LHCN-M2 (cell line): ENCODE measurements at regions not wholly inside any gene's neighbourhood (a gene's known extent, or its start where the extent isn't known, plus 50 kb on each side); places are given as distances from the start of the nearest gene placed in this dataset.
"Not testable (repeated sequence)": the region's sequence is repeated elsewhere in the genome, so short reads cannot be mapped to it uniquely, and the experiment has no call there.

Experiments
- DNase-seq: peaks from one replicate; pipeline ENCODE4 v3.0.0-alpha.2; 2012; ENCODE audit warnings: low read depth

DNA sequence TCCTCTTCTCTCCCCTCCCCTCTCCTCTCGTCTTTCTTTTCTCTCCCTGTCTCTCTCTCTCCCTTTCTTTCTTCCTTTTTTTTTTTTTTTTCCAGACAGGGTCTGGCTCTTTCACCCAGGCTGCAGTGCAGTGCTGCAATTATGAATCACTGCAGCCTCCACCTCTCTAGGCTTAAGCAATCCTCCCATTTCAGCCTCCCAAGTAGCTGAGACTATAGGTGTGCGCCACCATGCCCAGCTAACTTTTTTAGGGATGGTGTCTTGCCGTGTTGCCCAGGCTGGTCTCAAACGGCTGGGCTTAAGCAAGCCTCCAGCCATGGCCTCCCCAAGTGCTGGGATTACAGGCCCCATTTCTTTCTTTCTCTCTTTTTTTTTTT lies 59.9 kb upstream of the NCOA3 start:
- no peak for DNase-seq

DNA sequence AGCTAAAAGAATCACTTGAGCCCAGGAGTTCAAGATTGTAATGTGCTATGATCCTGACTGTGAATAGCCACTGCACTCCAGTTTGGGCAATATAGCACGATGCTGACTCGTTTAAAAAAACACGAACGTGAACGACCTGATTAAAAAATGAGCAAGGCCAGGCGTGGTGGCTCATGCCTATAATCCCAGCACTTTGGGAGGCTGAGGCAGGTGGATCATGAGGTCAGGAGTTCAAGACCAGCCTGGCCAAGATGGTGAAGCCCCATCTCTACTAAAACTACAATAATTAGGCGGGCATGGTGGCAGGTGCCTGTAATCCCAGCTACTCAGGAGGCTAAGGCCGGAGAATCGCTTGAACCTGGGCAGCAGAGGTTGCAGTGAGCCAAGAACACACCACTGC lies 58.6 kb upstream of the NCOA3 start:
- DNase-seq = not testable (repeated sequence)

- no peak for DNase-seq
Observed at GRCh38 chr20:47444584-47444983, 57.1 kb upstream of the NCOA3 start.

DNA sequence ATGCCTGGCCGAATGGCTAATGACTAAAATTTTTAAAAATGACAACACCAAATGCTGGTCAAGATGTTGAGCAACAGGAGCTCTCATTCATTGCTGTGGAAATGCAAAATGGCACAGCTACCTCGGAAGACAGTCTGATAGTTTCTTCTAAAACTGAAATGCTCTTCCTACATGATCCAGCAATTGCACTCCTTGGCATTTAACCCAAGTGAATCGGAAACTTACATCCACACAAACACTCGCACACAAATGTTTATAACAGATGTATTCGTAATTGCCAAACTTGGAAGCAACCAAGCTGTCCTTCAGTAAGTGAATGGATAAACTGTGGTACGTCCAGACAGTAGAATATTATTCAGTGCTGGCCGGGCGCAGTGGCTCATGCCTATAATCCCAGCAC lies 56.4 kb upstream of the NCOA3 start:
- DNase-seq = no peak

- not testable (repeated sequence) for DNase-seq
Observed at GRCh38 chr20:47447350-47448296, 54.1 kb upstream of the NCOA3 start.

DNA sequence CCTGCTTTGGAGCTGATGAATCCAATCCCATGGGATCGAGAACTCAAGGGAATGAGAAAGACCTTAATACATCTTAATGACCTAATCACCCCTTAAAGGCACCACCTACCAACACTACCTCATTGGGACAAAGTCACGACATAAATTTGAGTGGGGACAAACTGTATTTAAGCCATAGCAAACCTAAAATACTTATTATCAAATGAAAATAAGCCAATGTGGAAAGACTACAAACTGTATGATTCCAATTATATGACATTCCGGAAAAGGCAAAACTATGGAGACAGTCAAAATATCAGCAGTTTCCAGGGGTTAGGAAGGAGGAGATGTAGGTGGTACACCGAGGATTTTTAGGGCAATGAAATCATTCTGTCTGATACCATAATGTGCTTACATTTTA lies 53.3 kb upstream of the NCOA3 start:
- DNase-seq = no peak

GRCh38 chr20:47451602-47451904 lies 50.1 kb upstream of the NCOA3 start:
- no peak for DNase-seq
